ENCODE measurements at regions not wholly inside any gene's neighbourhood (a gene's known extent, or its start where the extent isn't known, plus 50 kb on each side); places are given as distances from the start of the nearest gene placed in this dataset.

DNA sequence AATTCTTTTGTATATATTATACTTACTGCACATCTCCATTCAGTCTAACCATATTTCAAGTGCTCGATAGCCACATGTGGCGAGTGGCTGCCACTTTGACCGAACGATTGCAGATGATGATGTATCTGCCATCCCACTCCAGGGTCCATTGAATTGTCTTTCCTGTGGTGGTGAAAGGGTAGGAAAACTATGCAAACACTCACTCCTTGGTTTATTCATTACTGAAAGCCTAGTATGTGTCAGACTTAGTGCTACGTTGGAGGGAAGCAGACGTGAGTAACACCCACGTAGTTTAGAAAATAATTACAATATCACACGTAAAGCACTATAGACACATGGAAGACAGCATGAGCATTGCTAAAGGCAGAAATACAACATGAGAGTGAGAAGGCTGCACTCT lies 353.7 kb downstream of the CSNK1G3 start:
- no peak overlapping the region for H3K9ac ChIP-seq (replicated peaks; ENCODE audit: extremely low read depth, insufficient read depth, low read length)
- FAIRE-seq (no peak), DNase-seq (ENCODE audit: low read depth, low spot score) (no peak)
- no peaks in the 10 kb centered on the region for H3K79me2 ChIP-seq (ENCODE audit: control insufficient read depth, insufficient read depth, low read length)
- dilution Hi-C loops (cut with MboI; ENCODE audit: extremely low pct_ligation_motif_present, low sequenced_read_pairs) = no loop called here
- TF ChIP-seq POLR2A (IDR thresholded peaks at IDR 0.05; ENCODE audit: low read depth, low read length) = no peak
- H3K27ac ChIP-seq (ENCODE audit: insufficient read depth, low read depth, low read length) = no peak overlapping the region
- no peak overlapping the region for H3K4me3 ChIP-seq (replicated peaks in 1 of 3; ENCODE audit: insufficient read depth in 1 of 3, low read depth in 1 of 3, low read length in 3 of 3)
- BruUV-seq (replicated peaks) = no TSS peak
- no peaks in the 10 kb centered on the region for H4K20me1 ChIP-seq (replicated peaks; ENCODE audit: control insufficient read depth, extremely low read depth, insufficient read depth, low read length)
- ChIA-PET POLR2A (no interaction called here), CTCF (no interaction called here)
- no peak overlapping the region for H2AFZ ChIP-seq (ENCODE audit: low read depth, low read length)
- no peaks in the 10 kb centered on the region for H3K27me3 ChIP-seq (ENCODE audit: control insufficient read depth in 2 of 2, insufficient read depth in 2 of 2, low read length in 2 of 2)
- intact Hi-C loops (cut with micrococcal nuclease) = no loop called here
- H3K36me3 ChIP-seq (ENCODE audit: control insufficient read depth in 2 of 2, extremely low read depth in 1 of 2, insufficient read depth in 2 of 2, low read length in 2 of 2) = no peaks in the 10 kb centered on the region
- no peak overlapping the region for H3K4me2 ChIP-seq (ENCODE audit: insufficient read depth, low read length)
- no peaks in the 10 kb centered on the region for H3K9me3 ChIP-seq (replicated peaks; ENCODE audit: control insufficient read depth, insufficient read depth, low read length)
- no peaks in the 10 kb centered on the region for H3K9me1 ChIP-seq (replicated peaks; ENCODE audit: control insufficient read depth, extremely low read depth, insufficient read depth, low read length)
- H3K4me1 ChIP-seq (ENCODE audit: control insufficient read depth, extremely low read depth, insufficient read depth, low read length) = no peaks in the 10 kb centered on the region

GRCh38 chr5:123864578-123864977 lies 352.6 kb downstream of the CSNK1G3 start:
- no peak for DNase-seq (ENCODE audit: low read depth, low spot score)
- dilution Hi-C loops (cut with MboI; ENCODE audit: extremely low pct_ligation_motif_present, low sequenced_read_pairs) = no loop called here
- no peak overlapping the region for H2AFZ ChIP-seq (ENCODE audit: low read depth, low read length)
- no peaks in the 10 kb centered on the region for H3K9me3 ChIP-seq (replicated peaks; ENCODE audit: control insufficient read depth, insufficient read depth, low read length)
- no peaks in the 10 kb centered on the region for H4K20me1 ChIP-seq (replicated peaks; ENCODE audit: control insufficient read depth, extremely low read depth, insufficient read depth, low read length)
- BruUV-seq (replicated peaks) = no TSS peak
- H3K9me1 ChIP-seq (replicated peaks; ENCODE audit: control insufficient read depth, extremely low read depth, insufficient read depth, low read length) = no peaks in the 10 kb centered on the region
- CTCF ChIA-PET = no interaction called here
- H3K79me2 ChIP-seq (ENCODE audit: control insufficient read depth, insufficient read depth, low read length) = no peaks in the 10 kb centered on the region
- no peak overlapping the region for H3K27ac ChIP-seq (ENCODE audit: insufficient read depth, low read depth, low read length)
- no peak overlapping the region for H3K4me2 ChIP-seq (ENCODE audit: insufficient read depth, low read length)
- H3K27me3 ChIP-seq (ENCODE audit: control insufficient read depth in 2 of 2, insufficient read depth in 2 of 2, low read length in 2 of 2) = no peaks in the 10 kb centered on the region
- POLR2A ChIA-PET = no interaction called here
- no peak for FAIRE-seq
- no peaks in the 10 kb centered on the region for H3K4me1 ChIP-seq (ENCODE audit: control insufficient read depth, extremely low read depth, insufficient read depth, low read length)
- H3K9ac ChIP-seq (replicated peaks; ENCODE audit: extremely low read depth, insufficient read depth, low read length) = no peak overlapping the region
- intact Hi-C loops (cut with micrococcal nuclease) = no loop called here
- H3K36me3 ChIP-seq (ENCODE audit: control insufficient read depth in 2 of 2, extremely low read depth in 1 of 2, insufficient read depth in 2 of 2, low read length in 2 of 2) = no peaks in the 10 kb centered on the region
- no peak overlapping the region for H3K4me3 ChIP-seq (replicated peaks in 1 of 3; ENCODE audit: insufficient read depth in 1 of 3, low read depth in 1 of 3, low read length in 3 of 3)
- no peak for TF ChIP-seq POLR2AphosphoS5 (IDR thresholded peaks at IDR 0.05; ENCODE audit: insufficient read depth, low read depth, low read length)
- no peak for TF ChIP-seq JUN (IDR thresholded peaks at IDR 0.05; ENCODE audit: borderline replicate concordance, insufficient read depth, insufficient read length, low read depth)

Data from endothelial cell of umbilical vein (primary cell).